ENCODE measurements at regions not wholly inside any gene's neighbourhood (a gene's known extent, or its start where the extent isn't known, plus 50 kb on each side); places are given as distances from the start of the nearest gene placed in this dataset.

DNA sequence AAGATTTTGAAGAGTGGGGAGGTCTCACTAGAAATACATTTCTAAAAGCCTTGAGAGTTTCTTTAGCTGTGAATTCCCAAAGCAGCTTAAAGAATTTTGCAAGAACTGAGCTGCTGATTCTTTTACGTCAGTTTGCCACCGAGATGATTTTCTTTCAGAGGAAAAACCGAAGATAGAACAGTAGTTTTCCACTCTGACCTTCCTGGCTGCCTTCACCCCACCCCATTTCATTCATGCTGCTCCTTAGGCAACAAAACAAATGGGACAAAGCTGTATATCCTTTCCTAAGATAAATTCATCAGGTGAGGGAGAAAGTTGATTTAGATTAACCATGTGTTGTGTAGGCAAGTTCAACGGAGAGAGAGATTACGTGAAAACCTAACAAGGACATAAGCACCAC lies 947.0 kb downstream of the GALC start:
- Histone ChIP-seq H3K27ac (ENCODE audit: insufficient read depth, low read depth, low read length) (no peak overlapping the region), H3K27me3 (ENCODE audit: control insufficient read depth in 2 of 2, insufficient read depth in 2 of 2, low read length in 2 of 2) (no peaks in the 10 kb centered on the region), H3K4me2 (ENCODE audit: insufficient read depth, low read length) (no peak overlapping the region), H3K79me2 (ENCODE audit: control insufficient read depth, insufficient read depth, low read length) (no peaks in the 10 kb centered on the region), H2AFZ (ENCODE audit: low read depth, low read length) (no peak overlapping the region), H3K4me1 (ENCODE audit: control insufficient read depth, extremely low read depth, insufficient read depth, low read length) (no peaks in the 10 kb centered on the region), H3K36me3 (ENCODE audit: control insufficient read depth in 2 of 2, extremely low read depth in 1 of 2, insufficient read depth in 2 of 2, low read length in 2 of 2) (no peaks in the 10 kb centered on the region), H3K9ac (replicated peaks; ENCODE audit: extremely low read depth, insufficient read depth, low read length) (no peak overlapping the region), H3K4me3 (replicated peaks in 1 of 3; ENCODE audit: insufficient read depth in 1 of 3, low read depth in 1 of 3, low read length in 3 of 3) (no peak overlapping the region), H3K9me3 (replicated peaks; ENCODE audit: control insufficient read depth, insufficient read depth, low read length) (peaks cover 5% of the 10 kb centered on the region), H3K9me1 (replicated peaks; ENCODE audit: control insufficient read depth, extremely low read depth, insufficient read depth, low read length) (no peaks in the 10 kb centered on the region), H4K20me1 (replicated peaks; ENCODE audit: control insufficient read depth, extremely low read depth, insufficient read depth, low read length) (no peaks in the 10 kb centered on the region)
- ChIA-PET CTCF (no interaction called here), POLR2A (no interaction called here)
- DNase-seq (ENCODE audit: low read depth, low spot score) (no peak), FAIRE-seq (no peak)
- TF ChIP-seq POLR2AphosphoS5 (IDR thresholded peaks at IDR 0.05; ENCODE audit: insufficient read depth, low read depth, low read length) (no peak), MYC (IDR thresholded peaks at IDR 0.05; ENCODE audit: low read depth, low read length) (no peak), FOS (IDR thresholded peaks at IDR 0.05; ENCODE audit: borderline replicate concordance, insufficient read depth, low read length) (no peak), JUN (IDR thresholded peaks at IDR 0.05; ENCODE audit: borderline replicate concordance, insufficient read depth, insufficient read length, low read depth) (no peak), GATA2 (IDR thresholded peaks at IDR 0.05; ENCODE audit: insufficient read depth, insufficient read length, low read depth, low read length) (no peak), POLR2A (IDR thresholded peaks at IDR 0.05; ENCODE audit: low read depth, low read length) (no peak), EZH2 (IDR thresholded peaks at IDR 0.05; ENCODE audit: borderline replicate concordance, low read depth, low read length, severe bottlenecking) (no peak)
- TF ChIP-seq, protein P1, sequence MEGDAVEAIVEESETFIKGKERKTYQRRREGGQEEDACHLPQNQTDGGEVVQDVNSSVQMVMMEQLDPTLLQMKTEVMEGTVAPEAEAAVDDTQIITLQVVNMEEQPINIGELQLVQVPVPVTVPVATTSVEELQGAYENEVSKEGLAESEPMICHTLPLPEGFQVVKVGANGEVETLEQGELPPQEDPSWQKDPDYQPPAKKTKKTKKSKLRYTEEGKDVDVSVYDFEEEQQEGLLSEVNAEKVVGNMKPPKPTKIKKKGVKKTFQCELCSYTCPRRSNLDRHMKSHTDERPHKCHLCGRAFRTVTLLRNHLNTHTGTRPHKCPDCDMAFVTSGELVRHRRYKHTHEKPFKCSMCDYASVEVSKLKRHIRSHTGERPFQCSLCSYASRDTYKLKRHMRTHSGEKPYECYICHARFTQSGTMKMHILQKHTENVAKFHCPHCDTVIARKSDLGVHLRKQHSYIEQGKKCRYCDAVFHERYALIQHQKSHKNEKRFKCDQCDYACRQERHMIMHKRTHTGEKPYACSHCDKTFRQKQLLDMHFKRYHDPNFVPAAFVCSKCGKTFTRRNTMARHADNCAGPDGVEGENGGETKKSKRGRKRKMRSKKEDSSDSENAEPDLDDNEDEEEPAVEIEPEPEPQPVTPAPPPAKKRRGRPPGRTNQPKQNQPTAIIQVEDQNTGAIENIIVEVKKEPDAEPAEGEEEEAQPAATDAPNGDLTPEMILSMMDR (IDR thresholded peaks at IDR 0.05; ENCODE audit: extremely low read depth in 1 of 2, insufficient read depth in 1 of 2, low read depth in 1 of 2, low read length in 2 of 2), result no peak
- TF ChIP-seq, protein P2, sequence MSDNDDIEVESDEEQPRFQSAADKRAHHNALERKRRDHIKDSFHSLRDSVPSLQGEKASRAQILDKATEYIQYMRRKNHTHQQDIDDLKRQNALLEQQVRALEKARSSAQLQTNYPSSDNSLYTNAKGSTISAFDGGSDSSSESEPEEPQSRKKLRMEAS (IDR thresholded peaks at IDR 0.05; ENCODE audit: insufficient read depth, insufficient read length), result no peak
- no TSS peak for BruUV-seq (replicated peaks)
- intact Hi-C loops (cut with micrococcal nuclease), result no loop called here
- dilution Hi-C loops (cut with MboI; ENCODE audit: extremely low pct_ligation_motif_present, low sequenced_read_pairs), result no loop called here
